Loucy (cell line): ENCODE measurements at regions not wholly inside any gene's neighbourhood (a gene's known extent, or its start where the extent isn't known, plus 50 kb on each side); places are given as distances from the start of the nearest gene placed in this dataset.

Experiments
- H2AFZ ChIP-seq: fragments of 200-600 bp; sonication (generic); 2 replicates; pipeline ENCODE4 v1.6.0; 2016; ENCODE audit warnings: antibody characterized with exemption, mild to moderate bottlenecking, low read length, moderate library complexity
- H3F3A ChIP-seq: fragments of 200-600 bp; 2 replicates; pipeline ENCODE4 v1.6.0; 2016; ENCODE audit warnings: antibody characterized with exemption, low read depth, mild to moderate bottlenecking
- H3K27me3 ChIP-seq: fragments of 200-600 bp; sonication (generic); 2 replicates; pipeline ENCODE4 v1.6.1; 2014; ENCODE audit warnings: low read length, mild to moderate bottlenecking; ENCODE audit not compliant: insufficient read depth, poor library complexity, severe bottlenecking
- H3K36me3 ChIP-seq: fragments of 200-600 bp; sonication (generic); 2 replicates; pipeline ENCODE4 v1.6.1; 2016; ENCODE audit warnings: low read length; ENCODE audit not compliant: insufficient read depth
- H3K4me1 ChIP-seq: fragments of 200-600 bp; sonication (generic); 2 replicates; pipeline ENCODE4 v1.5.1; 2014; ENCODE audit warnings: low read length, mild to moderate bottlenecking; ENCODE audit not compliant: insufficient read depth, poor library complexity, severe bottlenecking
- H3K4me2 ChIP-seq: fragments of 200-600 bp; sonication (generic); 2 replicates; pipeline ENCODE4 v1.6.0; 2014; ENCODE audit warnings: antibody characterized with exemption, low read length, low read depth, mild to moderate bottlenecking; ENCODE audit not compliant: poor library complexity, severe bottlenecking
- H3K4me3 ChIP-seq: fragments of 200-600 bp; sonication (generic); 2 replicates; pipeline ENCODE4 v1.5.1; 2014; ENCODE audit warnings: low read length, mild to moderate bottlenecking, mixed read lengths; ENCODE audit not compliant: poor library complexity, severe bottlenecking
- H3K79me2 ChIP-seq: fragments of 200-600 bp; sonication (generic); 2 replicates; pipeline ENCODE4 v1.6.1; 2014; ENCODE audit warnings: low read length; ENCODE audit not compliant: insufficient read depth
- H3K9ac ChIP-seq: fragments of 200-600 bp; sonication (generic); 2 replicates; pipeline ENCODE4 v1.6.0; 2014; ENCODE audit warnings: mild to moderate bottlenecking, low read depth, low read length, moderate library complexity; ENCODE audit not compliant: poor library complexity, severe bottlenecking
- H3K9me2 ChIP-seq: fragments of 200-600 bp; sonication (generic); replicated peaks from 2 replicates; pipeline ENCODE4 v1.6.1; 2016; ENCODE audit warnings: low read depth, low read length, mixed read lengths
- H3K9me3 ChIP-seq: fragments of 200-600 bp; sonication (generic); 2 replicates; pipeline ENCODE4 v1.6.1; 2014; ENCODE audit warnings: mild to moderate bottlenecking, antibody characterized with exemption, low read length, low read depth; ENCODE audit not compliant: insufficient read depth
- H4K20me1 ChIP-seq: fragments of 200-600 bp; sonication (generic); 2 replicates; pipeline ENCODE4 v1.6.0; 2014; ENCODE audit warnings: antibody characterized with exemption, low read length, mild to moderate bottlenecking; ENCODE audit not compliant: insufficient read depth, poor library complexity, severe bottlenecking
- EZH2phosphoT487 ChIP-seq: fragments of 200-600 bp; IDR thresholded peaks from 2 replicates; pipeline ENCODE4 v1.6.1; 2018; ENCODE audit warnings: antibody characterized with exemption, mild to moderate bottlenecking, moderate library complexity, borderline replicate concordance
- TF ChIP-seq, protein P1 (sequence below): fragments of 200-600 bp; sonication (generic); conservative IDR thresholded peaks from 2 replicates; pipeline ENCODE4 v1.5.1; 2014; ENCODE audit warnings: mild to moderate bottlenecking, antibody characterized with exemption, low read length

DNA sequence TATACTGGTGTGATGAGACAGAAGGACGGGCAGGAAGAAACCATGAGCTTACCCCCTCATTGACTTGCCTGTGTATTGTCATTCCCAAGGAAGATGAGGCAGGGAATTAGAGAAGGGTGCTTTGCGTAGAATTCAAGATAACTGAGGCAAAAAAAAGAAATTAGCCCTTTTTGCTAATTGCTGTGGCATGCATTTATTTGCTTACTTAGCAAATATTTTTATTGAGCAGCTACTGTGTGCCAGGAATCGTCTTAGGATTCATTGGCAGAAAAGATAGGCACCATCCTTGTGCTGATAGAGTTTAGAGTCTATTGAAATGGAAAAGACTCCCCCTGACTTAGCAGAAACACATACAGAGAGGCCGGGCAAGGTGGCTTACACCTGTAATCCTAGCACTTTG lies 541.9 kb downstream of the TMEM114 start:
- Histone ChIP-seq H3K27me3 (no peaks in the 10 kb centered on the region), H3K9me3 (no peaks in the 10 kb centered on the region), H3K36me3 (no peaks in the 10 kb centered on the region), H3K9ac (no peak overlapping the region), H2AFZ (no peak overlapping the region), H3K9me2 (no peaks in the 10 kb centered on the region), H3K79me2 (no peaks in the 10 kb centered on the region), H4K20me1 (no peaks in the 10 kb centered on the region), H3K4me1 (no peaks in the 10 kb centered on the region), H3F3A (no peaks in the 10 kb centered on the region), H3K4me2 (no peak overlapping the region), H3K4me3 (no peak overlapping the region)
- no peak for TF ChIP-seq EZH2phosphoT487
- TF ChIP-seq, protein P1, sequence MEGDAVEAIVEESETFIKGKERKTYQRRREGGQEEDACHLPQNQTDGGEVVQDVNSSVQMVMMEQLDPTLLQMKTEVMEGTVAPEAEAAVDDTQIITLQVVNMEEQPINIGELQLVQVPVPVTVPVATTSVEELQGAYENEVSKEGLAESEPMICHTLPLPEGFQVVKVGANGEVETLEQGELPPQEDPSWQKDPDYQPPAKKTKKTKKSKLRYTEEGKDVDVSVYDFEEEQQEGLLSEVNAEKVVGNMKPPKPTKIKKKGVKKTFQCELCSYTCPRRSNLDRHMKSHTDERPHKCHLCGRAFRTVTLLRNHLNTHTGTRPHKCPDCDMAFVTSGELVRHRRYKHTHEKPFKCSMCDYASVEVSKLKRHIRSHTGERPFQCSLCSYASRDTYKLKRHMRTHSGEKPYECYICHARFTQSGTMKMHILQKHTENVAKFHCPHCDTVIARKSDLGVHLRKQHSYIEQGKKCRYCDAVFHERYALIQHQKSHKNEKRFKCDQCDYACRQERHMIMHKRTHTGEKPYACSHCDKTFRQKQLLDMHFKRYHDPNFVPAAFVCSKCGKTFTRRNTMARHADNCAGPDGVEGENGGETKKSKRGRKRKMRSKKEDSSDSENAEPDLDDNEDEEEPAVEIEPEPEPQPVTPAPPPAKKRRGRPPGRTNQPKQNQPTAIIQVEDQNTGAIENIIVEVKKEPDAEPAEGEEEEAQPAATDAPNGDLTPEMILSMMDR: no peak

DNA sequence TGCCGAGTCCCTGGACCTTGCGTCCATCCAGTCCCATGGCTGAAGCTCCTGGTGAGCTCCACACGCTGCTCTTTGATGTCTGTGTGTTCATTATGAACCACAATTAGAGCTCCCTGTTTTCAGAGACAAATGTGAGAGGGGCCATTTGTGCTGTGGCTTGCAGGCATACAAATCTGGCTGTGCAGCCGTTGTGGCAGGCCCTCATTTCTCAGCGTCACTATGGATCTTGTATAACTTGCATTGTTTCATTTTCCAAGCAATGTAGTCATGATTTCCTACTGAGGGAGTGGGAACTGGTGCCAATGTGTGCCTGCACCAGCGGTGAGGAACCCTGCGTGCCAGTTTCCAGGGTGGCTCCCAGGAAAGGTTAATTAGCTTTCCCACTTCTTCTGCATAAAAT lies 542.6 kb downstream of the TMEM114 start:
- Histone ChIP-seq H3F3A (no peaks in the 10 kb centered on the region), H3K27me3 (no peaks in the 10 kb centered on the region), H3K4me1 (no peaks in the 10 kb centered on the region), H4K20me1 (no peaks in the 10 kb centered on the region), H2AFZ (no peak overlapping the region), H3K4me2 (no peak overlapping the region), H3K9ac (no peak overlapping the region), H3K9me2 (no peaks in the 10 kb centered on the region), H3K36me3 (no peaks in the 10 kb centered on the region), H3K79me2 (no peaks in the 10 kb centered on the region), H3K4me3 (no peak overlapping the region), H3K9me3 (no peaks in the 10 kb centered on the region)
- TF ChIP-seq EZH2phosphoT487: no peak
- TF ChIP-seq, protein P1: no peak

DNA sequence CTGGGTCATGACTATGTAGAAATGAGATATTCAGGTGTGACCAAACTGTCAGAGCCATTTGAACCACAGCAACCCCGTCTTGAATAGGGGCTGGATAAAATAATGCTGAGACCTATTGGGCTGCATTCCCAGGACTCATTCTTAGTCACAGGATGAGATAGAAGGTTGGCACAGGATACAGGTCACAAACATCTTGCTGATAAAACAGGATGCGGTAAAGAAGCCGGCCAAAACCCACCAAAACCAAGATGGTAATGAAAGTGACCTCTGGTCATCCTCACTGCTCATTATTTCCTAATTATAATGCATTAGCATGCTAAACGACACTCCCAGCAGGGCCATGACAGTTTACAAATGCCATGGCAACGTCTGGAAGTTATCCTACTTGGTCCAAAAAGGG lies 545.5 kb downstream of the TMEM114 start:
- no peaks in the 10 kb centered on the region for H3K9me2 ChIP-seq

More for the DNA sequence above, 545.5 kb downstream of the TMEM114 start:
- Histone ChIP-seq H2AFZ (no peak overlapping the region), H3K4me2 (no peak overlapping the region), H3K36me3 (no peaks in the 10 kb centered on the region), H3K27me3 (no peaks in the 10 kb centered on the region), H3K4me1 (no peaks in the 10 kb centered on the region), H3K9ac (no peak overlapping the region), H3K79me2 (no peaks in the 10 kb centered on the region), H3K4me3 (no peak overlapping the region), H4K20me1 (no peaks in the 10 kb centered on the region), H3F3A (no peaks in the 10 kb centered on the region), H3K9me3 (no peaks in the 10 kb centered on the region)
- no peak for TF ChIP-seq EZH2phosphoT487
- TF ChIP-seq, protein P1: no peak
